H1 (cell line): ENCODE measurements at regions not wholly inside any gene's neighbourhood (a gene's known extent, or its start where the extent isn't known, plus 50 kb on each side); places are given as distances from the start of the nearest gene placed in this dataset.
A peak's percentile ranks its signal among the peaks of the same experiment; 100 is the strongest.

Experiments used
- CTCF ChIA-PET: fragments of 300-600 bp; sonication (Branson Sonifier 250); formaldehyde crosslinking; loops from one replicate; lab custom pipeline; 2021; ENCODE audit not compliant: partially characterized antibody; lab: Charles Lee
- POLR2A ChIA-PET: fragments of 300-600 bp; sonication (Branson Sonifier 250); formaldehyde crosslinking; loops from one replicate; lab custom pipeline; 2021; ENCODE audit warnings: inconsistent platforms; ENCODE audit not compliant: partially characterized antibody; lab: Charles Lee
- DNase-seq, 2 experiments: peaks; one replicate each; pipeline versions ENCODE4 v3.0.0 to v3.0.0-alpha.2; 2010 to 2022; ENCODE audit warnings: low spot score in 2 of 2, low read depth in 1 of 2, mixed read lengths in 1 of 2
- FAIRE-seq: peaks from 2 replicates; lab custom pipeline; 2011; peaks lifted over from hg19 to GRCh38; lab: Jason Lieb, UNC
- H2AFZ ChIP-seq: 2 replicates; pipeline ENCODE4 v1.8.1; 2012; ENCODE audit warnings: low read length, inconsistent platforms
- H2AK5ac ChIP-seq: 2 replicates; pipeline ENCODE4 v1.6.1; 2013; ENCODE audit warnings: low read depth, low read length
- H2BK120ac ChIP-seq: replicated peaks from 2 replicates; pipeline ENCODE3; 2013; ENCODE audit warnings: low read depth, low read length, inconsistent platforms
- H2BK12ac ChIP-seq: 2 replicates; pipeline ENCODE4 v1.6.1; 2013; ENCODE audit warnings: low read depth, low read length
- H2BK15ac ChIP-seq: 2 replicates; pipeline ENCODE4 v1.6.1; 2013; ENCODE audit warnings: low read length
- H2BK20ac ChIP-seq: 2 replicates; pipeline ENCODE4 v1.6.1; 2013; ENCODE audit warnings: low read length
- H2BK5ac ChIP-seq: 2 replicates; pipeline ENCODE4 v1.6.1; 2013; ENCODE audit warnings: low read depth, low read length
- H3K14ac ChIP-seq: 2 replicates; pipeline ENCODE4 v1.6.1; 2013; ENCODE audit warnings: inconsistent platforms; ENCODE audit not compliant: insufficient read length
- H3K18ac ChIP-seq: 2 replicates; pipeline ENCODE4 v1.6.1; 2013; ENCODE audit warnings: low read length; ENCODE audit errors: extremely low read depth
- H3K23ac ChIP-seq: 2 replicates; pipeline ENCODE4 v1.6.1; 2013; ENCODE audit warnings: inconsistent platforms; ENCODE audit not compliant: insufficient read length
- H3K23me2 ChIP-seq: 2 replicates; pipeline ENCODE4 v1.6.1; 2013; ENCODE audit warnings: low read depth, low read length
- H3K27ac ChIP-seq: 2 replicates; pipeline ENCODE4 v1.6.1; 2011; ENCODE audit warnings: low read depth, low read length, inconsistent platforms
- H3K27me3 ChIP-seq, 4 experiments: replicated peaks in 1 of 4; 1 replicate in 1 of 4; 2 replicates in 3 of 4; pipeline versions ENCODE4 v1.6.1 to v1.8.1; 2011 to 2013; ENCODE audit warnings: low read length in 3 of 4, mild to moderate bottlenecking in 3 of 4, inconsistent platforms in 2 of 4, mixed read lengths in 2 of 4, moderate library complexity in 1 of 4; ENCODE audit not compliant: control insufficient read depth in 3 of 4, insufficient read depth in 3 of 4; ENCODE audit errors: extremely low read depth in 1 of 4
- H3K36me3 ChIP-seq, 4 experiments: 2 replicates each; pipeline versions ENCODE4 v1.6.1 to v1.8.1; 2011 to 2013; ENCODE audit warnings: mild to moderate bottlenecking in 4 of 4, low read length in 3 of 4, moderate library complexity in 2 of 4, control low read depth in 1 of 4, inconsistent platforms in 1 of 4; ENCODE audit not compliant: insufficient read depth in 4 of 4, control insufficient read depth in 2 of 4
- H3K4ac ChIP-seq: replicated peaks from 2 replicates; pipeline ENCODE3; 2013; ENCODE audit warnings: low read length, low read depth, mixed read lengths, inconsistent platforms; ENCODE audit not compliant: insufficient read length
- H3K4me1 ChIP-seq, 4 experiments: replicated peaks in 1 of 4; 1 replicate in 1 of 4; 2 replicates in 3 of 4; pipeline versions ENCODE4 v1.6.1 to v1.8.1; 2011 to 2013; ENCODE audit warnings: low read length in 3 of 4, inconsistent platforms in 2 of 4, mixed read lengths in 1 of 4; ENCODE audit not compliant: insufficient read depth in 4 of 4, control insufficient read depth in 3 of 4
- H3K4me2 ChIP-seq, 2 experiments: 2 replicates each; pipeline versions ENCODE4 v1.6.1 to v1.8.1; 2011 to 2013; ENCODE audit warnings: low read depth in 2 of 2, low read length in 2 of 2, control low read depth in 1 of 2, inconsistent platforms in 1 of 2, mild to moderate bottlenecking in 1 of 2; ENCODE audit not compliant: insufficient read depth in 1 of 2
- H3K4me3 ChIP-seq, 4 experiments: fragments of 200-600, 300-600 bp in 1 of 4; sonication (generic), shearing (Covaris generic), sonication (Bioruptor Twin) in 1 of 4; 2 replicates each; pipeline versions ENCODE4 v1.5.1 to v1.8.1; 2011 to 2016; ENCODE audit warnings: low read length in 4 of 4, low read depth in 3 of 4, control low read depth in 2 of 4, inconsistent platforms in 2 of 4, mild to moderate bottlenecking in 2 of 4, mixed read lengths in 1 of 4, moderate library complexity in 1 of 4; ENCODE audit not compliant: insufficient read depth in 2 of 4; ENCODE audit errors: extremely low read depth in 1 of 4
- H3K56ac ChIP-seq: replicated peaks from 2 replicates; pipeline ENCODE3; 2013; ENCODE audit warnings: low read depth, mild to moderate bottlenecking, mixed read lengths, low read length, inconsistent platforms; ENCODE audit not compliant: insufficient read length
- H3K79me1 ChIP-seq: 2 replicates; pipeline ENCODE4 v1.6.1; 2013; ENCODE audit warnings: low read depth, low read length, control low read depth
- H3K79me2 ChIP-seq, 2 experiments: 2 replicates each; pipeline versions ENCODE4 v1.6.1 to v1.8.1; 2012 to 2013; ENCODE audit warnings: low read length in 2 of 2, mild to moderate bottlenecking in 2 of 2, inconsistent platforms in 1 of 2; ENCODE audit not compliant: insufficient read depth in 2 of 2, control insufficient read depth in 1 of 2
- H3K9ac ChIP-seq, 4 experiments: replicated peaks in 1 of 4; 1 replicate in 1 of 4; 2 replicates in 3 of 4; pipeline versions ENCODE4 v1.6.1 to v1.8.1; 2011 to 2013; ENCODE audit warnings: low read depth in 3 of 4, low read length in 3 of 4, control low read depth in 2 of 4, mild to moderate bottlenecking in 2 of 4, moderate library complexity in 2 of 4, inconsistent platforms in 1 of 4; ENCODE audit errors: extremely low read depth in 1 of 4
- H3K9me3 ChIP-seq, 2 experiments: 2 replicates each; pipeline versions ENCODE4 v1.6.1 to v1.8.1; 2012 to 2013; ENCODE audit warnings: mild to moderate bottlenecking in 2 of 2, moderate library complexity in 2 of 2, control low read depth in 1 of 2, inconsistent platforms in 1 of 2, low read depth in 1 of 2, low read length in 1 of 2, mixed read lengths in 1 of 2; ENCODE audit not compliant: insufficient read depth in 2 of 2
- H4K20me1 ChIP-seq, 2 experiments: replicated peaks in 1 of 2; 2 replicates each; pipeline versions ENCODE3 to v1.8.1; 2011 to 2013; ENCODE audit warnings: inconsistent platforms in 2 of 2, low read length in 2 of 2, mild to moderate bottlenecking in 1 of 2; ENCODE audit not compliant: insufficient read depth in 2 of 2, control insufficient read depth in 1 of 2
- H4K5ac ChIP-seq: 2 replicates; pipeline ENCODE4 v1.6.1; 2013; ENCODE audit warnings: low read length, low read depth, mixed read lengths, inconsistent platforms; ENCODE audit not compliant: insufficient read length
- H4K8ac ChIP-seq: 2 replicates; pipeline ENCODE4 v1.8.0; 2013; ENCODE audit warnings: mild to moderate bottlenecking, moderate library complexity, low read length, inconsistent platforms; ENCODE audit not compliant: insufficient read depth; ENCODE audit errors: extremely low read depth
- H4K91ac ChIP-seq: replicated peaks from 2 replicates; pipeline ENCODE3; 2013; ENCODE audit warnings: low read length, mixed read lengths, inconsistent platforms; ENCODE audit not compliant: insufficient read length
- CEBPB ChIP-seq: IDR thresholded peaks from 2 replicates; pipeline ENCODE4 v1.6.1; 2012; ENCODE audit warnings: low read depth, low read length
- CHD1 ChIP-seq: IDR thresholded peaks from 2 replicates; pipeline ENCODE4 v1.6.1; 2012; ENCODE audit warnings: low read depth, low read length, improper control_type of control experiment
- CTBP2 ChIP-seq: IDR thresholded peaks from 2 replicates; pipeline ENCODE4 v1.7.0; 2011; ENCODE audit warnings: borderline replicate concordance, mild to moderate bottlenecking, moderate library complexity, mixed read lengths, low read length; ENCODE audit not compliant: insufficient read depth, insufficient read length
- EGR1 ChIP-seq: IDR thresholded peaks from 2 replicates; pipeline ENCODE4 v1.6.1; 2011; ENCODE audit warnings: low read depth, low read length, borderline replicate concordance
- GTF2F1 ChIP-seq: IDR thresholded peaks from 2 replicates; pipeline ENCODE4 v1.6.1; 2012; ENCODE audit warnings: low read depth, low read length, improper control_type of control experiment, borderline replicate concordance
- HDAC6 ChIP-seq: IDR thresholded peaks from one replicate; pipeline ENCODE4 v1.7.1; 2012; ENCODE audit warnings: low read depth, mild to moderate bottlenecking, inconsistent platforms, low read length, moderate library complexity
- KDM5A ChIP-seq: fragments of 200-600 bp; IDR thresholded peaks from 2 replicates; pipeline ENCODE4 v1.7.1; 2012; ENCODE audit warnings: mild to moderate bottlenecking, low read length, inconsistent platforms, mixed read lengths
- NRF1 ChIP-seq: IDR thresholded peaks from 2 replicates; pipeline ENCODE4 v1.6.1; 2011; ENCODE audit warnings: mild to moderate bottlenecking, low read depth, low read length, improper control_type of control experiment
- SIN3A ChIP-seq, 2 experiments: IDR thresholded peaks in 1 of 2; conservative IDR thresholded peaks in 1 of 2; 2 replicates each; pipeline ENCODE4 v1.6.1; 2011 to 2012; ENCODE audit warnings: low read length in 2 of 2, improper control_type of control experiment in 1 of 2, low read depth in 1 of 2, mild to moderate bottlenecking in 1 of 2
- TAF1 ChIP-seq: IDR thresholded peaks from 2 replicates; pipeline ENCODE4 v1.6.1; 2011; ENCODE audit warnings: mild to moderate bottlenecking, low read depth, low read length
- TBP ChIP-seq: IDR thresholded peaks from 2 replicates; pipeline ENCODE4 v1.6.1; 2011; ENCODE audit warnings: low read depth, low read length, improper control_type of control experiment
- WGBS, 2 experiments: shearing (Covaris generic) in 1 of 2; methylation state at CpG; one replicate each; pipeline versions ENCODE4 v1.1.6 to v1.1.7; 2013 to 2015; ENCODE audit warnings: low lambda C conversion rate in 2 of 2, mixed read lengths in 2 of 2, inconsistent platforms in 1 of 2, low coverage in 1 of 2, missing lambda C conversion rate in 1 of 2; ENCODE audit not compliant: insufficient replicate concordance in 2 of 2, insufficient coverage in 1 of 2, insufficient read length in 1 of 2; ENCODE audit errors: extremely low coverage in 1 of 2, missing lambda C conversion rate in 1 of 2; 5-methylcytosine and 5-hydroxymethylcytosine counted together
- TF ChIP-seq, protein P1 (sequence below): IDR thresholded peaks from 2 replicates; pipeline ENCODE4 v1.6.1; 2012; ENCODE audit warnings: inconsistent platforms

DNA sequence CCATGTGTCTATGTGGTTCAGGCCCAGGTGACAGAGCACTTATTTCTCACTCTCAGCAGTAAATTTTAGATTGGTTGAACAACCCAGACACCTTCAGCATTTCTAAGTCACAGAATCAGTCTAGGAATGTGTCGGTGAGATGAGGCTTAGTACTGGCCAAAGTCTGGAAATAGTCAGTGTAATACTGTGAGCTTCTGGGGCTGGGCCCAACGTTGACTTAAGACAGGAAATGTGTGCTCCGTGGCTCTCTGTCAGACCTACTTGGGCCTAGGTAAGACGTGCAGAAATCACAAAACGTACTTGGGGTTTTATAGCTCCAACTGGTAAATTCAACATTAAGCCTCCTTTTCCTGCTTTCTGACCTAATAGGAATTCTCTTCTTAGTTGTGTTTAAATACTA, 160.3 kb upstream of the COL3A1 start:
- no peaks in the 10 kb centered on the region for H3K79me2 ChIP-seq
- no peak overlapping the region for H3K56ac ChIP-seq
- no peaks in the 10 kb centered on the region for H3K9me3 ChIP-seq
- H3K4me2 ChIP-seq, result no peak overlapping the region
- no peak overlapping the region for H3K4me3 ChIP-seq
- no peak overlapping the region for H2BK20ac ChIP-seq
- WGBS, 2 experiments, result 89% methylated on average over 5 of the region's 5 CpGs; no CpG with 5 or more reads in 1 of the 2 experiments
- no peak overlapping the region for H2BK5ac ChIP-seq
- no peaks in the 10 kb centered on the region for H3K27me3 ChIP-seq
- H4K20me1 ChIP-seq, result no peaks in the 10 kb centered on the region
- ChIA-PET POLR2A (no interaction called here), CTCF (no interaction called here)
- no peak overlapping the region for H2BK15ac ChIP-seq
- no peak overlapping the region for H2AK5ac ChIP-seq
- H2BK120ac ChIP-seq, result no peak overlapping the region
- no peak overlapping the region for H3K18ac ChIP-seq
- H3K23ac ChIP-seq, result no peak overlapping the region
- H3K23me2 ChIP-seq, result no peaks in the 10 kb centered on the region
- DNase-seq (no peak), FAIRE-seq (no peak)
- H3K4ac ChIP-seq, result no peak overlapping the region
- no peak overlapping the region for H3K9ac ChIP-seq
- H2AFZ ChIP-seq, result peak overlapping the region; percentile 16; the same call in 1 of the 2 replicates
- H2BK12ac ChIP-seq, result no peak overlapping the region
- H4K8ac ChIP-seq, result no peak overlapping the region
- no peaks in the 10 kb centered on the region for H3K79me1 ChIP-seq
- no peak overlapping the region for H4K5ac ChIP-seq
- H3K4me1 ChIP-seq, result no peaks in the 10 kb centered on the region
- no peak overlapping the region for H3K27ac ChIP-seq
- no peak overlapping the region for H3K14ac ChIP-seq
- H3K36me3 ChIP-seq, result no peaks in the 10 kb centered on the region
- no peak overlapping the region for H4K91ac ChIP-seq
- TF ChIP-seq, protein P1, sequence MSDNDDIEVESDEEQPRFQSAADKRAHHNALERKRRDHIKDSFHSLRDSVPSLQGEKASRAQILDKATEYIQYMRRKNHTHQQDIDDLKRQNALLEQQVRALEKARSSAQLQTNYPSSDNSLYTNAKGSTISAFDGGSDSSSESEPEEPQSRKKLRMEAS, result no peak
- TF ChIP-seq TBP (no peak), KDM5A (no peak), CTBP2 (no peak), CHD1 (no peak), NRF1 (no peak), EGR1 (no peak), HDAC6 (no peak), TAF1 (no peak), CEBPB (no peak), SIN3A (conservative IDR thresholded peaks at IDR 0.05 in 1 of 2, IDR thresholded peaks at IDR 0.05 in 1 of 2; ENCODE audit: low read depth in 1 of 2, low read length in 2 of 2) (no peak), GTF2F1 (no peak)
